Vagina (tissue), 2 donors: ENCODE measurements at regions not wholly inside any gene's neighbourhood (a gene's known extent, or its start where the extent isn't known, plus 50 kb on each side); places are given as distances from the start of the nearest gene placed in this dataset.
"Not testable (repeated sequence)": the region's sequence is repeated elsewhere in the genome, so short reads cannot be mapped to it uniquely, and the experiment has no call there.

Source experiments
- DNase-seq, 2 donors: peaks; one replicate each; pipeline ENCODE4 v3.0.0-alpha.2; 2017; ENCODE audit errors: extremely low spot score in 2 of 2
- H3K27ac ChIP-seq: fragments of 200-600 bp; sonication (generic); one replicate; pipeline ENCODE4 v1.5.1; 2019
- H3K27me3 ChIP-seq: fragments of 200-600 bp; sonication (generic); one replicate; pipeline ENCODE4 v1.5.1; 2019
- H3K36me3 ChIP-seq, 2 donors: fragments of 200-600 bp; sonication (generic); one replicate each; pipeline ENCODE4 v1.5.1; 2017 to 2019
- H3K4me1 ChIP-seq: fragments of 200-600 bp; sonication (generic); one replicate; pipeline ENCODE4 v1.5.1; 2019
- H3K4me3 ChIP-seq, 2 donors: fragments of 200-600 bp; sonication (generic); 1 replicate in 1 of 2; 2 replicates in 1 of 2; pipeline ENCODE4 v1.5.1; 2016 to 2019
- H3K9me3 ChIP-seq: fragments of 200-600 bp; sonication (generic); one replicate; pipeline ENCODE4 v1.5.1; 2019
- POLR2A ChIP-seq, 2 donors: fragments of 450-650 bp; IDR thresholded peaks; one replicate each; pipeline ENCODE4 v1.6.1; 2017; ENCODE audit warnings: antibody characterized with exemption in 2 of 2, mild to moderate bottlenecking in 2 of 2, moderate library complexity in 2 of 2
- POLR2AphosphoS5 ChIP-seq, 2 donors: sonication (generic); formaldehyde crosslinking; IDR thresholded peaks; one replicate each; pipeline ENCODE4 v1.9.0; 2017; ENCODE audit warnings: antibody characterized with exemption in 2 of 2, mild to moderate bottlenecking in 2 of 2, low read depth in 1 of 2; ENCODE audit not compliant: insufficient read depth in 1 of 2
- intact Hi-C: fragments of 100-400 bp; cut with DNase I; formaldehyde crosslinking; loops from one replicate; pipeline ENCODE4 v1.15.1; 2023
- TF ChIP-seq, protein P1 (sequence below), 3 experiments: fragments of 450-650 bp in 2 of 3; fragments of 200-600 bp in 1 of 3; sonication (generic) in 1 of 3; IDR thresholded peaks; one replicate each; pipeline ENCODE4 v1.5.1; 2017 to 2019; ENCODE audit warnings: antibody characterized with exemption in 3 of 3, mild to moderate bottlenecking in 2 of 3, moderate library complexity in 2 of 3

- no peaks in the 10 kb centered on the region for H3K4me1 ChIP-seq
- no peaks in the 10 kb centered on the region for H3K27me3 ChIP-seq
- H3K27ac ChIP-seq = no peak overlapping the region
- H3K4me3 ChIP-seq = no peak overlapping the region
- DNase-seq = no peak
- H3K36me3 ChIP-seq = no peaks in the 10 kb centered on the region
- TF ChIP-seq, protein P1, sequence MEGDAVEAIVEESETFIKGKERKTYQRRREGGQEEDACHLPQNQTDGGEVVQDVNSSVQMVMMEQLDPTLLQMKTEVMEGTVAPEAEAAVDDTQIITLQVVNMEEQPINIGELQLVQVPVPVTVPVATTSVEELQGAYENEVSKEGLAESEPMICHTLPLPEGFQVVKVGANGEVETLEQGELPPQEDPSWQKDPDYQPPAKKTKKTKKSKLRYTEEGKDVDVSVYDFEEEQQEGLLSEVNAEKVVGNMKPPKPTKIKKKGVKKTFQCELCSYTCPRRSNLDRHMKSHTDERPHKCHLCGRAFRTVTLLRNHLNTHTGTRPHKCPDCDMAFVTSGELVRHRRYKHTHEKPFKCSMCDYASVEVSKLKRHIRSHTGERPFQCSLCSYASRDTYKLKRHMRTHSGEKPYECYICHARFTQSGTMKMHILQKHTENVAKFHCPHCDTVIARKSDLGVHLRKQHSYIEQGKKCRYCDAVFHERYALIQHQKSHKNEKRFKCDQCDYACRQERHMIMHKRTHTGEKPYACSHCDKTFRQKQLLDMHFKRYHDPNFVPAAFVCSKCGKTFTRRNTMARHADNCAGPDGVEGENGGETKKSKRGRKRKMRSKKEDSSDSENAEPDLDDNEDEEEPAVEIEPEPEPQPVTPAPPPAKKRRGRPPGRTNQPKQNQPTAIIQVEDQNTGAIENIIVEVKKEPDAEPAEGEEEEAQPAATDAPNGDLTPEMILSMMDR (IDR thresholded peaks at IDR 0.05) = no peak
- TF ChIP-seq POLR2A (IDR thresholded peaks at IDR 0.05) (no peak), POLR2AphosphoS5 (IDR thresholded peaks at IDR 0.05; ENCODE audit: insufficient read depth in 1 of 2, low read depth in 1 of 2) (no peak)
- no peaks in the 10 kb centered on the region for H3K9me3 ChIP-seq
- intact Hi-C loops = no loop called here
These were observed 386.3 kb upstream of the TMTC1 start for GRCh38 chr12:30169839-30170591.

GRCh38 chr12:30166006-30166795 lies 382.5 kb upstream of the TMTC1 start:
- Histone ChIP-seq H3K27ac (no peak overlapping the region), H3K4me1 (no peaks in the 10 kb centered on the region)

DNA sequence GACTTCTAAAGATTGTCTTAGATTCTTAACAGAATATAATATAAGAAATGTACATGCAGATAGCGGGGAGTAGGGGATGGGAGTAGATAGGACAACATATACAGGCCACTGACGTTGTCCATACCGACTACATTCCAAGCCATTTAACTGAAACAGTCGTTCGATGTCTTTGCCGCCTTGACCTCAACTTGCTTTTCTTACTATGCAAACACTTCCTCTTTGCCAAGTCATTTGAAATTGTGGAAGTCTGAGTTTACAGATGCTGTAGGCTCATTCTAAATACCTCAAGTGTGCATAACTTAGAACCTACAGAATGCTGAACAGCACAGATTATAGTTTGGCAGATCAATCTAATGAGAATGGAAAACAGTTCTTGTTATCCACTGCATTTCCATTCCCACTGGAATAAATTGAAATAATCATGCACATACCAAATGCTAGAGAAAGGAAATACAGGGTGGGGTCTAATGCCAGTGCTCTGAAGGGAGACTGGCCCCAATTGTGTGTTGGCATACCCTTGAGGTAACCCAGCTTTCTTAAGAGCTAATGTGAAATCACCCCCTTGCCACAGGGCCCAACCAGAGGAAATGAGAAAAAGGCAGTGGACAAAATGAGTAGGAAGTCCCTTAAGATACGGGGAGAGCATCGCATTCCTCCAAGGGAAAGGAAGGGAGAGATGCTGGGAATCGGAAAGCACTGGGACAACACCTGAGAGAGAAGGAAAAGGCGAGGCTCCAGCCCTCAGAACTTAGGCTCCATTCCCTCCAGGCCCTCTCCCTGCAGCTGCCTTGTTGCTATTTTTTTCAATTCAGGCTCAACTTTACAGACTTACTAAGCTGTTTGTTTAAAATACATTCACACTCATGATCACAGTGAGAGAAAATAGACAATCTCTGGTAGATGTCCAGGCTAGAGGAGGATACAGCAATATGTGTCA lies 380.9 kb upstream of the TMTC1 start:
- Histone ChIP-seq H3K36me3 (no peaks in the 10 kb centered on the region), H3K4me3 (no peak overlapping the region), H3K27ac (no peak overlapping the region), H3K4me1 (no peaks in the 10 kb centered on the region), H3K9me3 (no peaks in the 10 kb centered on the region), H3K27me3 (no peaks in the 10 kb centered on the region)
- TF ChIP-seq, protein P1 (IDR thresholded peaks at IDR 0.05) = no peak
- TF ChIP-seq POLR2A (IDR thresholded peaks at IDR 0.05) = no peak
- no peak for TF ChIP-seq POLR2AphosphoS5 (IDR thresholded peaks at IDR 0.05; ENCODE audit: insufficient read depth in 1 of 2, low read depth in 1 of 2)
- intact Hi-C loops = no loop called here
- no peak for DNase-seq

More at GRCh38 chr12:30166006-30166795, 382.5 kb upstream of the TMTC1 start:
- Histone ChIP-seq H3K4me3 (no peak overlapping the region), H3K27me3 (no peaks in the 10 kb centered on the region), H3K9me3 (no peaks in the 10 kb centered on the region), H3K36me3 (no peaks in the 10 kb centered on the region)
- TF ChIP-seq POLR2A (IDR thresholded peaks at IDR 0.05) (no peak), POLR2AphosphoS5 (IDR thresholded peaks at IDR 0.05; ENCODE audit: insufficient read depth in 1 of 2, low read depth in 1 of 2) (no peak)
- TF ChIP-seq, protein P1 (IDR thresholded peaks at IDR 0.05) = no peak
- intact Hi-C loops = no loop called here
- DNase-seq = no peak

DNA sequence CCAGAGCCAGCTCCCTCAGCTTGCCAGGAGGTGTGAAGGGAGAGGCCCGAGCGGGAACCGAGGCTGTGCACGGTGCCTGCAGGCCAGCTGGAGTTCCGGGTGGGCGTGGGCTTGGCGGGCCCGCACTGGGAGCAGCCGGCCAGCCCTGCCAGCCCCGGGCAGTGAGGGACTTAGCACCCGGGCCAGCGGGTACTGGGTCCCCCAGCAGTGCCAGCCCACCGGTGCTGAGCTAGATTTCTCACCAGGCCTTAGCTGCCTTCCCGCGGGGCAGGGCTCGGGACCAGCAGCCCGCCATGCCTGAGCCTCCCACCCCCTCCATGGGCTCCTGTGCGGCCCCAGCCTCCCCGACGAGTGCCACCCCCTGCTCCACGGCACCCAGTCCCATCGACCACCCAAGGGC lies 373.1 kb upstream of the TMTC1 start:
- H3K4me1 ChIP-seq, H3K36me3 ChIP-seq, intact Hi-C loops, H3K4me3 ChIP-seq, DNase-seq, H3K27ac ChIP-seq, H3K9me3 ChIP-seq, H3K27me3 ChIP-seq: not testable (repeated sequence)

DNA sequence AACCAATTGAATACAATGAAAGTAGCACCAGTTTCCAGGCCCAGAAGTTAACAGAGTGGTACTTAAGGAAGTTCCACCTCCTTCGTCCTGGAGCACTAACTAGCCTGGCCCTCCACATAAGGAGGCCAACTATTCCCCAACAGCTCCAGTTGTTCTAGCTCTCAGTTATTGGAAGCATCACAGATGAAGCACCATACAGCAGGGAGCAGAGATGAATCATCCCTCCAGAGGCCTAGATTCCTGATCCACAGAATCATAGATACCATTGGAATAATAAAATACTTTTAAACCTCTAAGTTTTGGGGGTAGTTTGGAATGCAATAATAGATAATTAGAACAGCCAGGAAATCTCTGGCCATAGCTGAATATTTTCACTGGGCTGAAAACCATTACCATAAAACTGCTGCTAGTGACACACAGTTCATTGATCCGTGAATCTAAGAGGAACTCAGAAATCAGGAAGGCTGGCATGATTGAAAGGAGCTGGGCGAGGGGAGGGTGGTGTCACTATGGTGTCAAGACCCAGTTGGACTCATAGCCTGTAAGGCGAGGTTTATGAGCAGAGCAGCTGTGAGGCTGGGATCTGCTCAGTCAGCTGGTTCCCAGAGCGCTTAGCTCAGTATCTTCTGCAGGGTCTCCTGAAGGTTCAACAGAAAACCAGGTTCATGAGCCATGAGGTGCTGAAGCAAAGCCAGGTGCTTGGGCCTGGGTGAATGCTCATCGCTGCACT lies 371.4 kb upstream of the TMTC1 start:
- no peaks in the 10 kb centered on the region for H3K4me1 ChIP-seq
- no peak overlapping the region for H3K4me3 ChIP-seq
- no peaks in the 10 kb centered on the region for H3K27me3 ChIP-seq
- no peaks in the 10 kb centered on the region for H3K9me3 ChIP-seq
- DNase-seq = no peak
- no peak overlapping the region for H3K27ac ChIP-seq
- H3K36me3 ChIP-seq = no peaks in the 10 kb centered on the region
- TF ChIP-seq POLR2A (IDR thresholded peaks at IDR 0.05) = no peak
- TF ChIP-seq, protein P1 (IDR thresholded peaks at IDR 0.05) = no peak
- no peak for TF ChIP-seq POLR2AphosphoS5 (IDR thresholded peaks at IDR 0.05; ENCODE audit: insufficient read depth in 1 of 2, low read depth in 1 of 2)
- intact Hi-C loops = no loop called here
